Tibial nerve (tissue), 3 donors: ENCODE measurements at regions not wholly inside any gene's neighbourhood (a gene's known extent, or its start where the extent isn't known, plus 50 kb on each side); places are given as distances from the start of the nearest gene placed in this dataset.

ENCODE experiments used
- CTCF ChIP-seq, 5 experiments: fragments of 200-600 bp in 3 of 5; fragments of 450-650 bp in 2 of 5; sonication (generic) in 3 of 5; IDR thresholded peaks; one replicate each; pipeline ENCODE4 v1.5.1; 2016 to 2019; ENCODE audit warnings: antibody characterized with exemption in 5 of 5, mild to moderate bottlenecking in 3 of 5, moderate library complexity in 2 of 5
- POLR2A ChIP-seq, 2 donors: fragments of 450-650 bp; IDR thresholded peaks; one replicate each; pipeline ENCODE4 v1.6.1; 2017; ENCODE audit warnings: antibody characterized with exemption in 2 of 2, mild to moderate bottlenecking in 2 of 2, moderate library complexity in 2 of 2

GRCh38 chr2:147610496-147611040, 234.3 kb upstream of the ACVR2A start:
- no peak for TF ChIP-seq CTCF (IDR thresholded peaks at IDR 0.05)
- no peak for TF ChIP-seq POLR2A (IDR thresholded peaks at IDR 0.05)
